ENCODE measurements at regions not wholly inside any gene's neighbourhood (a gene's known extent, or its start where the extent isn't known, plus 50 kb on each side); places are given as distances from the start of the nearest gene placed in this dataset.

GRCh38 chr6:86724695-86725094, 212.6 kb upstream of the HTR1E start:
- TF ChIP-seq CTCF (IDR thresholded peaks at IDR 0.05; ENCODE audit: low read depth, low read length) = no peak
- no peak for DNase-seq (ENCODE audit: low read depth, low spot score)
- in situ Hi-C loops (cut with HindIII; ENCODE audit: low sequenced_read_pairs) = no loop called here
- H3K4me3 ChIP-seq (ENCODE audit: low read depth, low read length) = no peak overlapping the region

GRCh38 chr6:86723729-86724128, 213.6 kb upstream of the HTR1E start:
- DNase-seq (ENCODE audit: low read depth, low spot score) = no peak
- TF ChIP-seq CTCF (IDR thresholded peaks at IDR 0.05; ENCODE audit: low read depth, low read length) = no peak
- in situ Hi-C loops (cut with HindIII; ENCODE audit: low sequenced_read_pairs) = no loop called here
- no peak overlapping the region for H3K4me3 ChIP-seq (ENCODE audit: low read depth, low read length)

- in situ Hi-C loops (cut with HindIII; ENCODE audit: low sequenced_read_pairs) = no loop called here
- no peak for DNase-seq (ENCODE audit: low read depth, low spot score)
Measured at GRCh38 chr6:86723151-86723550, 214.2 kb upstream of the HTR1E start.

GRCh38 chr6:86722131-86722530, 215.2 kb upstream of the HTR1E start:
- H3K4me3 ChIP-seq (ENCODE audit: low read depth, low read length) = no peak overlapping the region
- in situ Hi-C loops (cut with HindIII; ENCODE audit: low sequenced_read_pairs) = no loop called here
- TF ChIP-seq CTCF (IDR thresholded peaks at IDR 0.05; ENCODE audit: low read depth, low read length) = no peak
- DNase-seq (ENCODE audit: low read depth, low spot score) = no peak

More at GRCh38 chr6:86723151-86723550, 214.2 kb upstream of the HTR1E start:
- no peak for TF ChIP-seq CTCF (IDR thresholded peaks at IDR 0.05; ENCODE audit: low read depth, low read length)
- no peak overlapping the region for H3K4me3 ChIP-seq (ENCODE audit: low read depth, low read length)

GRCh38 chr6:86715676-86716075, 221.7 kb upstream of the HTR1E start:
- in situ Hi-C loops (cut with HindIII; ENCODE audit: low sequenced_read_pairs) = no loop called here
- no peak for TF ChIP-seq CTCF (IDR thresholded peaks at IDR 0.05; ENCODE audit: low read depth, low read length)
- H3K4me3 ChIP-seq (ENCODE audit: low read depth, low read length) = no peak overlapping the region
- DNase-seq (ENCODE audit: low read depth, low spot score) = no peak

GRCh38 chr6:86712039-86712438, 225.3 kb upstream of the HTR1E start:
- no peak for DNase-seq (ENCODE audit: low read depth, low spot score)
- H3K4me3 ChIP-seq (ENCODE audit: low read depth, low read length) = no peak overlapping the region
- in situ Hi-C loops (cut with HindIII; ENCODE audit: low sequenced_read_pairs) = no loop called here
- TF ChIP-seq CTCF (IDR thresholded peaks at IDR 0.05; ENCODE audit: low read depth, low read length) = no peak

- DNase-seq (ENCODE audit: low read depth, low spot score) = no peak
- in situ Hi-C loops (cut with HindIII; ENCODE audit: low sequenced_read_pairs) = no loop called here
Measured at GRCh38 chr6:86707545-86708120, 229.7 kb upstream of the HTR1E start.

More at GRCh38 chr6:86707545-86708120, 229.7 kb upstream of the HTR1E start:
- no peak overlapping the region for H3K4me3 ChIP-seq (ENCODE audit: low read depth, low read length)
- TF ChIP-seq CTCF (IDR thresholded peaks at IDR 0.05; ENCODE audit: low read depth, low read length) = no peak
